NCI-H146 treated with DMSO at 0.1 percent for 48 hours (cell line): ENCODE measurements at regions not wholly inside any gene's neighbourhood (a gene's known extent, or its start where the extent isn't known, plus 50 kb on each side); places are given as distances from the start of the nearest gene placed in this dataset.

ENCODE experiments used
- DNase-seq: peaks from one replicate; lab custom pipeline; 2025; ENCODE audit not compliant: unreplicated experiment; lab: John Stamatoyannopoulos, UW

DNA sequence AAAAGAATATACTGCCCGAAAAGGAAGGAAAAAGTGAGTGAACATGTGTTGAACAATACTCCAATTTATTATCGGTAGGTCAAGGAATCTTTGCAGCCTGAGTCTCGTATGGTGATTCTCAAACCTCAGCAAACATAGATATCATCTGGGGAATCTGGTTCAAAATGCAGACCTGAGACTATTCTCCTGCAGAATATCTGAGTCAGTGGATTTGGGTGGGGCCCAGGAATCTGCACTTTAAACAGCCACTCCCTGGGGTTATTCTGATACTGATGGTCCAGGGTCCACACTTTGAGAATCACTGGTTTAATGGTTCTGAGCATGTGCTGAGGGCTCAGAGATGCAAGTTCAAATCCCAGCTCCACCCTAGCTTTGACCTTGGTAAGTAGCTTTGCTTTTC is 53.6 kb upstream of the GRK3 start:
- DNase-seq, result no peak

GRCh38 chr22:25511725-25512124 is 52.8 kb upstream of the GRK3 start:
- no peak for DNase-seq

GRCh38 chr22:25514436-25515180 is 49.9 kb upstream of the GRK3 start:
- no peak for DNase-seq
